Tibial artery (tissue), 4 donors: ENCODE measurements at regions not wholly inside any gene's neighbourhood (a gene's known extent, or its start where the extent isn't known, plus 50 kb on each side); places are given as distances from the start of the nearest gene placed in this dataset.

Experiments
- DNase-seq, 2 donors: peaks; one replicate each; pipeline ENCODE4 v3.0.0-alpha.2; 2019
- H3K27ac ChIP-seq, 2 donors: fragments of 200-600 bp; sonication (generic) in 1 of 2; 1 replicate in 1 of 2; 2 replicates in 1 of 2; pipeline ENCODE4 v1.5.1; 2018 to 2019; ENCODE audit warnings: mild to moderate bottlenecking in 1 of 2
- H3K27me3 ChIP-seq, 2 donors: fragments of 200-600 bp; sonication (generic) in 1 of 2; one replicate each; pipeline versions ENCODE4 v1.5.1 to v1.6.0; 2016 to 2019
- H3K36me3 ChIP-seq, 3 donors: fragments of 200-600 bp; sonication (generic) in 2 of 3; one replicate each; pipeline ENCODE4 v1.5.1; 2016 to 2019; ENCODE audit warnings: mild to moderate bottlenecking in 2 of 3
- H3K4me1 ChIP-seq, 4 donors: fragments of 200-600 bp; sonication (generic) in 2 of 4; 1 replicate in 3 of 4; 2 replicates in 1 of 4; pipeline ENCODE4 v1.5.1; 2016 to 2019
- H3K4me3 ChIP-seq, 2 donors: fragments of 200-600 bp; sonication (generic) in 1 of 2; 1 replicate in 1 of 2; 2 replicates in 1 of 2; pipeline ENCODE4 v1.5.1; 2018 to 2019; ENCODE audit warnings: mild to moderate bottlenecking in 2 of 2
- H3K9me3 ChIP-seq, 3 donors: fragments of 200-600 bp; sonication (generic) in 1 of 3; one replicate each; pipeline ENCODE4 v1.5.1; 2016 to 2019
- intact Hi-C: fragments of 100-400 bp; cut with DNase I; formaldehyde crosslinking; loops from one replicate; pipeline ENCODE4 v1.15.0; 2023; ENCODE audit warnings: low total_unique reads
- TF ChIP-seq, protein P1 (sequence below), 2 experiments: fragments of 200-600 bp in 1 of 2; fragments of 450-650 bp in 1 of 2; IDR thresholded peaks; one replicate each; pipeline ENCODE4 v1.5.1; 2017 to 2019; ENCODE audit warnings: antibody characterized with exemption in 2 of 2, mild to moderate bottlenecking in 1 of 2, moderate library complexity in 1 of 2

DNA sequence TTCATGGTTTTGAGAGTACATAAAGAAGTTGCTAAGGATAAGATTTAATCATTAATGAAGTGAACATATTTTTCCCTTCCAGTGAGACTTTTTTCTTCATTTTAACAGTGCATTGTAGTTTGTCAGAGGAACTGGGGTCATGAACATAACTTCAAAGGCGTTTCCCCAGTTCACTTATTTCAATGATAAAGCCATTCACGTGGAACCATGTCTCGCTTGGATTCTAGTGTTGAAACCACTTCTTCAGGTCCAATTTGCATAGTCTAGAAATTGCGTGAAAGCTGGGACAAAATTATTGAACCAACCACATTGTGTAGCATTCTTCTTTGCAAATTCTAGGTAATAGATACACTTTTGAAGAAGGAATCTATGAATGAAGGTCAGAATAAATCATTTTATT lies 197.0 kb downstream of the CLIC5 start:
- DNase-seq: no peak
- Histone ChIP-seq H3K27me3 (no peaks in the 10 kb centered on the region), H3K4me1 (no peaks in the 10 kb centered on the region), H3K4me3 (no peak overlapping the region), H3K9me3 (no peaks in the 10 kb centered on the region), H3K27ac (no peak overlapping the region), H3K36me3 (no peaks in the 10 kb centered on the region)
- TF ChIP-seq, protein P1, sequence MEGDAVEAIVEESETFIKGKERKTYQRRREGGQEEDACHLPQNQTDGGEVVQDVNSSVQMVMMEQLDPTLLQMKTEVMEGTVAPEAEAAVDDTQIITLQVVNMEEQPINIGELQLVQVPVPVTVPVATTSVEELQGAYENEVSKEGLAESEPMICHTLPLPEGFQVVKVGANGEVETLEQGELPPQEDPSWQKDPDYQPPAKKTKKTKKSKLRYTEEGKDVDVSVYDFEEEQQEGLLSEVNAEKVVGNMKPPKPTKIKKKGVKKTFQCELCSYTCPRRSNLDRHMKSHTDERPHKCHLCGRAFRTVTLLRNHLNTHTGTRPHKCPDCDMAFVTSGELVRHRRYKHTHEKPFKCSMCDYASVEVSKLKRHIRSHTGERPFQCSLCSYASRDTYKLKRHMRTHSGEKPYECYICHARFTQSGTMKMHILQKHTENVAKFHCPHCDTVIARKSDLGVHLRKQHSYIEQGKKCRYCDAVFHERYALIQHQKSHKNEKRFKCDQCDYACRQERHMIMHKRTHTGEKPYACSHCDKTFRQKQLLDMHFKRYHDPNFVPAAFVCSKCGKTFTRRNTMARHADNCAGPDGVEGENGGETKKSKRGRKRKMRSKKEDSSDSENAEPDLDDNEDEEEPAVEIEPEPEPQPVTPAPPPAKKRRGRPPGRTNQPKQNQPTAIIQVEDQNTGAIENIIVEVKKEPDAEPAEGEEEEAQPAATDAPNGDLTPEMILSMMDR (IDR thresholded peaks at IDR 0.05): no peak
- intact Hi-C loops: no loop called here

DNA sequence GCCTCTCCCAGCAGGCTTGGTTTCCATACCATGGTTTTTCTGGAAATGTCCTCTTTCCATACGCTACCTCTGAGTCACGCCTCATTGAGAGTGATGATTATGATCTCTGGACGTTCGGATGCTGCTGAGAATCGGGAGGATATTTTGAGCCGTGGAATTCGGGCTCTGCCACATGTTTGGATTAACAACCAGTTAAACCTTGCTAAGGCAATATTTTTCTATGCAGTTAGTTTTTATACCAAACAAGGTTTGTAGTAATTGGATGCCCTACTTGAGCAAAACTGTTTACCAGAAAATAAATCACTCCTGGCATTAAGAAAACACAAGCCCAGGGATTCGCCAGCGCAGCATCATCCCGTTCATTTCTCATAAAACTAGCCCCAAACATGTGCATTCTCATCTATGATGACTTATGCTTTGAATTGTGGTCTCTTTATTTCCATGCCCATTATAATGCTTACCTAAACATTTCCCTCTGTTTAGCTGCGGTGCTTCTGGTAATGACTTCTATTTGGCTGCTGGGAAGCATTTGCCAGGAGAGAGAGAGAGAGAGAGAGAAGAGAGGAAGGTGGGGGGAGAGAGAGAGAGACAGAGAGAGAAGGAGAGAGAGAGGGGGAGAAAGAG lies 198.9 kb downstream of the CLIC5 start:
- Histone ChIP-seq H3K4me3 (no peak overlapping the region), H3K9me3 (no peaks in the 10 kb centered on the region), H3K36me3 (no peaks in the 10 kb centered on the region), H3K4me1 (no peaks in the 10 kb centered on the region), H3K27ac (no peak overlapping the region), H3K27me3 (peaks cover 0 to 2% of the 10 kb centered on the region in 2 donors)
- intact Hi-C loops: no loop called here
- TF ChIP-seq, protein P1 (IDR thresholded peaks at IDR 0.05): no peak
- no peak for DNase-seq

DNA sequence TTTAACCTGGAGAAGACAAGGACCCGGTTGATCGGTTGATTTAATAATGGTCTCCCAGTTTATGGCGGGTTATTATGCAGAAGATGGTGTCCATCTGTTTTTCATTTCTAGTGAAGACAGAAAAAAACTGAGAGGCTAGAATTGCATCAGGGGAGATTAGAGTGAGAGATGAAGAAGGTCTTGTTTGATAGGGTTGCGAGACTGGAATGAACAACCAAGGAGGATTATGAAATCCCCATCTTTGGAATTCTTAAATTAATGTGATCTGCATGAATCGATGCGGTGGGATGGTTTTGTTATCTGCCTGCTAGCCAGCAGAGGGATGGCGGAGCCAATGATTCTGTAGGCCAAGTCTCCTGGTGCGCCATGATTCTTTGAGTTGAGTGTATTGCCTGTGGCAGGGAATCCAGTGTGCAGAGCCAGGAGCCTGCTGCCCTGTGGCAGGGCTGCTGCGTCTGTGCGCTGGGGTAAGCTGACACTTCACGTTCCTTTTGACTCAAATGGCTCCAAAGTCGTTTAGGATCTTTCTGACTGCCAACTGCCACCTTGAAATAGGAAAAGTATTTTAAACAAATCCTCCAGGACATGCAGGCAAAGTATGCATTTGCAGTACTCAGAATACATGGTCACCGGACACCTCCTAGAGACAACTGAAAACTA lies 200.1 kb downstream of the CLIC5 start:
- H3K4me3 ChIP-seq: no peak overlapping the region
- intact Hi-C loops: no loop called here

DNA sequence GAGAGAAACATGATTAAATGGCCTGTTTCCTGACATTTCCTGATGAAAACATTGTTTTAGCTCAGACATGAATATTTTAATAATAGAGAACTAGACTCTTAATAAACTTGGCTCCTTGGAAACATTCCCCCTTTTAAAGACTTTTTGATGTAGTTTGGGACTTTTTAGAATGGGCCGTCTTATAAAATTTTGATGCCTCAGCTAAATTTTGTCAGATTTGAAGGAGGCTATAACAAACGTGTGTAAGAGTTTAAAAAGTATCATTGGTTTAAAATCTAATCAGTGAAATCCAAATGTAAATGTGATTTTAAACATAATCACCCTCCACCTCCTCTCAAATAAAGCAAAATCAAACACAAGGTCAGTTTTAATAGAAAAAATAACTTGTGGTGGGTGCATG lies 200.9 kb downstream of the CLIC5 start:
- TF ChIP-seq, protein P1 (IDR thresholded peaks at IDR 0.05): no peak
- Histone ChIP-seq H3K4me1 (no peaks in the 10 kb centered on the region), H3K36me3 (no peaks in the 10 kb centered on the region), H3K9me3 (no peaks in the 10 kb centered on the region), H3K27me3 (peaks cover 0 to 9% of the 10 kb centered on the region in 2 donors), H3K4me3 (no peak overlapping the region), H3K27ac (no peak overlapping the region)
- no peak for DNase-seq
- intact Hi-C loops: no loop called here

More for the DNA sequence above, 200.1 kb downstream of the CLIC5 start:
- H3K4me1 ChIP-seq: no peaks in the 10 kb centered on the region
- TF ChIP-seq, protein P1 (IDR thresholded peaks at IDR 0.05): no peak
- no peak for DNase-seq
- peaks cover 0 to 7% of the 10 kb centered on the region in 2 donors for H3K27me3 ChIP-seq
- no peaks in the 10 kb centered on the region for H3K36me3 ChIP-seq
- no peak overlapping the region for H3K27ac ChIP-seq
- H3K9me3 ChIP-seq: no peaks in the 10 kb centered on the region

DNA sequence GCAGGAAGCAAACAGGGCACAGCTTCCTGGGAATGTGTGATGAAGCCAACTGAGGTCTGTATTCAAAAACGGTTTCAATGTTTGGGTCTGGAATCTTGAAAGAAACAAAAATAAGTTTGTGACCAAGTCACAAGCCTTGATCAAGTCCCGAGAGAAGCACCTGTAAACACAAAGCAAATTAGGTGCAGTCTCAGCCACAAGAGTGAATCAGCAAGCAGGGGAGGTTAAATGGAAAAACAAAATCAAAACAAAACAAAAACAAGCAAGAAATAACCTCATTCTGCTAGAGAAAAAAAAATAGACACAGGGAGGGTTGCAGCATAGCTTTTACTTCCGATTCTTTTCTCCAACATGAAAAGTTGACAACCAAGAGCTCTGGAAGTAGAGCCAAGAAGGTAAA lies 201.7 kb downstream of the CLIC5 start:
- TF ChIP-seq, protein P1 (IDR thresholded peaks at IDR 0.05): no peak
- Histone ChIP-seq H3K27ac (no peak overlapping the region), H3K9me3 (no peaks in the 10 kb centered on the region), H3K27me3 (peaks cover 0 to 9% of the 10 kb centered on the region in 2 donors), H3K36me3 (no peaks in the 10 kb centered on the region), H3K4me3 (no peak overlapping the region), H3K4me1 (no peaks in the 10 kb centered on the region)
- intact Hi-C loops: no loop called here
- DNase-seq: no peak
